GM12878 (cell line): ENCODE measurements at regions not wholly inside any gene's neighbourhood (a gene's known extent, or its start where the extent isn't known, plus 50 kb on each side); places are given as distances from the start of the nearest gene placed in this dataset.
"Not testable (repeated sequence)": the region's sequence is repeated elsewhere in the genome, so short reads cannot be mapped to it uniquely, and the experiment has no call there.

Experiments used
- ATAC-seq: fragments of 200-7000 bp; cut with Tn5 transposase; 3 replicates; pipeline ENCODE4 v1.9.1; 2020; ENCODE audit warnings: mild to moderate bottlenecking, moderate library complexity
- BruUV-seq: library from RNA; stranded (reverse); fragments of 400-500 nt; replicated peaks from 2 replicates; lab custom pipeline; 2021; lab: Mats Ljungman, UMichigan
- CTCF ChIA-PET: fragments of 300-600 bp; sonication (Branson Sonifier 250); formaldehyde crosslinking; extraction: SDS; loops from one replicate; lab custom pipeline; 2021; ENCODE audit warnings: inconsistent platforms; lab: Yijun Ruan, JAX
- POLR2A ChIA-PET: fragments of 350-600 bp; formaldehyde crosslinking; extraction: SDS; loops from one replicate; lab custom pipeline; 2021; ENCODE audit warnings: inconsistent platforms; lab: Charles Lee
- RAD21 ChIA-PET: fragments of 300-600 bp; sonication (Branson Sonifier 250); formaldehyde crosslinking; loops from one replicate; lab custom pipeline; 2023; ENCODE audit warnings: antibody characterized with exemption; ENCODE audit not compliant: unreplicated experiment; lab: Charles Lee
- SMC1A ChIA-PET: fragments of 300-600 bp; sonication (Branson Sonifier 250); formaldehyde crosslinking; loops from one replicate; lab custom pipeline; 2023; ENCODE audit not compliant: unreplicated experiment, uncharacterized antibody; lab: Charles Lee
- DNase-seq: peaks from one replicate; pipeline ENCODE4 v3.0.0-alpha.2; 2011; ENCODE audit warnings: low read depth, low spot score
- FAIRE-seq: peaks from 3 replicates; lab custom pipeline; 2011; peaks lifted over from hg19 to GRCh38; lab: Jason Lieb, UNC
- H2AFZ ChIP-seq: 2 replicates; pipeline ENCODE4 v1.6.0; 2011; ENCODE audit warnings: low read depth, low read length, control low read depth; ENCODE audit not compliant: control insufficient read depth
- H3K27ac ChIP-seq: 2 replicates; pipeline ENCODE4 v1.5.1; 2011; ENCODE audit warnings: control low read depth; ENCODE audit not compliant: control insufficient read depth, insufficient read depth
- H3K27me3 ChIP-seq, 2 experiments: replicated peaks in 1 of 2; 2 replicates each; pipeline versions ENCODE4 v1.6.0 to v1.6.1; 2011; ENCODE audit warnings: low read length in 1 of 2; ENCODE audit not compliant: control insufficient read depth in 2 of 2, insufficient read depth in 2 of 2
- H3K36me3 ChIP-seq, 2 experiments: 2 replicates each; pipeline ENCODE4 v1.5.1; 2011; ENCODE audit warnings: low read length in 1 of 2; ENCODE audit not compliant: control insufficient read depth in 2 of 2, insufficient read depth in 2 of 2
- H3K4me1 ChIP-seq: 2 replicates; pipeline ENCODE4 v1.6.1; 2011; ENCODE audit warnings: mild to moderate bottlenecking, low read length, moderate library complexity, mixed read lengths; ENCODE audit not compliant: control insufficient read depth, insufficient read depth
- H3K4me2 ChIP-seq: 2 replicates; pipeline ENCODE4 v1.6.0; 2011; ENCODE audit warnings: control low read depth; ENCODE audit not compliant: control insufficient read depth, insufficient read depth
- H3K4me3 ChIP-seq: fragments of 200-600 bp; sonication (generic); 2 replicates; pipeline ENCODE4 v1.5.1; 2016
- H3K79me2 ChIP-seq: 2 replicates; pipeline ENCODE4 v1.6.0; 2011; ENCODE audit warnings: low read length; ENCODE audit not compliant: control insufficient read depth, insufficient read depth
- H3K9ac ChIP-seq: 2 replicates; pipeline ENCODE4 v1.8.0; 2011; ENCODE audit warnings: low read length, control low read depth, mixed read lengths; ENCODE audit not compliant: control insufficient read depth, insufficient read depth
- H3K9me3 ChIP-seq: replicated peaks from 3 replicates; pipeline ENCODE4 v1.5.1; 2011; ENCODE audit warnings: mild to moderate bottlenecking, low read length; ENCODE audit not compliant: control insufficient read depth, insufficient read depth
- H4K20me1 ChIP-seq: 2 replicates; pipeline ENCODE4 v1.6.0; 2011; ENCODE audit not compliant: control insufficient read depth, insufficient read depth
- CTCF ChIP-seq, 3 experiments: IDR thresholded peaks in 2 of 3; conservative IDR thresholded peaks in 1 of 3; 2 replicates each; pipeline ENCODE4 v1.5.1; 2011; ENCODE audit warnings: low read depth in 3 of 3, low read length in 3 of 3, mild to moderate bottlenecking in 3 of 3, control low read depth in 2 of 3, moderate library complexity in 2 of 3, inconsistent platforms in 1 of 3, mixed read lengths in 1 of 3; ENCODE audit not compliant: control insufficient read depth in 2 of 3, insufficient read depth in 1 of 3; ENCODE audit errors: extremely low read depth in 1 of 3
- RAD21 ChIP-seq: IDR thresholded peaks from 2 replicates; pipeline ENCODE4 v1.6.1; 2011; ENCODE audit warnings: mild to moderate bottlenecking, low read depth, low read length, moderate library complexity; ENCODE audit not compliant: insufficient read depth
- SMC3 ChIP-seq: IDR thresholded peaks from 2 replicates; pipeline ENCODE4 v1.6.1; 2011; ENCODE audit warnings: low read length, improper control_type of control experiment, borderline replicate concordance
- WGBS: methylation state at CpG from one replicate; pipeline ENCODE4 v1.1.6; 2016; ENCODE audit warnings: low lambda C conversion rate; ENCODE audit not compliant: insufficient replicate concordance, insufficient coverage; ENCODE audit errors: missing lambda C conversion rate; 5-methylcytosine and 5-hydroxymethylcytosine counted together
- in situ Hi-C: fragments of 300-500 bp; cut with MboI; formaldehyde crosslinking; loops from 9 replicates; pipeline ENCODE4 v1.14.3; 2018; ENCODE audit warnings: mixed read lengths
- intact Hi-C: fragments of 100-400 bp; cut with micrococcal nuclease; formaldehyde crosslinking; loops from one replicate; pipeline ENCODE4 v1.14.2; 2022; ENCODE audit not compliant: unreplicated experiment

DNA sequence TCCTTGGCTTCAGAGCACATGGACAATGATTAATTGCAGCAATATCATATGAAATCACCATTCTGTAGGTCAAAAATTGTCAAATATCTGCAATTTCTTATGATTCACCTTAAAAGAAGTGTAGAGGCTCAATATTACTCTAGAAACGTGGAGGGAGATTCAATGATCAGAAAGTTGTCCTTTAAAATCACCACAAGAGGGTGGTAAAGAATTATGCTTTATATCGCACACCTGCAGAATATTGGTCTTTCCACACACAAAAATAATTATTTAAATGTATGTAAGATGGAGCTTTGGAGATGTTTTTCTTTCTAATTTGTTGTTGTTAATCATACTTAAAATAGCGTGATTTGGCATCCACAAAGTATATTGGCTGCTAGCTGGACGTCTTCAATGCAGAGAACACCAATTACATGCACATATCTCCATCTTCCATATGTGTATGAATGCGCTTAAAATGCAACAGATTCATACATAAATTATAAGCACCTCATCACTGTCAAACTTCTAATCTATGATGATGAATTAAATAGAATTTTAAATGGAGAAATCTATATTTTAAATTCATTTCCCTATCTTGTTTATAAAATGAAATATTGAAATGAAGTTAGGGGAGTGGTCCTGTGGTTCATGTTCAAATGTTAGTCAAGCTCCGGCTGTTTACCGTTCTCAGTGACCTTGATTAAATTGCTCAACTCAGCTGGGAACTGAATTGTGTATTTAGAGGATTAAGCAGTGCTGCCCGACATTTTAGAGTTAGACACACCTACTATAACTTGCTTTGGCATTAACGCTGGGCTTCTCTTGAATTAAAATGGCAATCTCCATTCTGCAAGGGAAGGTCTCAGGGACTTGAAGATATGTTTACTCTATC is 153.5 kb upstream of the CHL1 start:
- in situ Hi-C loops, H3K79me2 ChIP-seq, H3K27me3 ChIP-seq, BruUV-seq, H3K4me1 ChIP-seq, H3K9ac ChIP-seq, H3K27ac ChIP-seq, H3K36me3 ChIP-seq, H3K4me2 ChIP-seq, POLR2A ChIA-PET, H3K9me3 ChIP-seq, H4K20me1 ChIP-seq, FAIRE-seq, DNase-seq, H3K4me3 ChIP-seq, H2AFZ ChIP-seq: not testable (repeated sequence)
- peak; percentile 70; the same call in 1 of the 2 replicates for TF ChIP-seq SMC3
- TF ChIP-seq RAD21, result peak; percentile 67
- peak in 2 of 3 experiments; percentile 6 to 44; a peak in 2 of 6 replicates for TF ChIP-seq CTCF (IDR thresholded peaks at IDR 0.05 in 2 of 3, conservative IDR thresholded peaks at IDR 0.05 in 1 of 3; ENCODE audit: control insufficient read depth in 2 of 3, extremely low read depth in 1 of 3, insufficient read depth in 1 of 3, low read depth in 3 of 3, low read length in 3 of 3)
- WGBS, result 25% methylated on average over 9 of the region's 9 CpGs
- intact Hi-C loops, result loop anchor here (1.0 kb wide), 2 partner anchors 311 to 334 kb away; no protein-coding TSS in a partner anchor
- ChIA-PET SMC1A (interaction anchor here (0.8 to 9.5 kb wide), 19 partner anchors 10 to 809 kb away, joined by 3 to 331 read pairs (median 4); no protein-coding TSS in a partner anchor), CTCF (interaction anchor here (0.6 to 15.2 kb wide), 19 partner anchors 11 to 360 kb away, joined by 3 to 415 read pairs (median 4); no protein-coding TSS in a partner anchor), RAD21 (interaction anchor here (0.7 to 12.9 kb wide), 9 partner anchors 161 to 371 kb away, joined by 3 to 328 read pairs (median 3); no protein-coding TSS in a partner anchor)
- ATAC-seq, result peak; percentile 92
